ENCODE measurements at regions not wholly inside any gene's neighbourhood (a gene's known extent, or its start where the extent isn't known, plus 50 kb on each side); places are given as distances from the start of the nearest gene placed in this dataset.

- H3K4me3 Mint-ChIP-seq = no peak overlapping the region
- no peak overlapping the region for H3K27ac Mint-ChIP-seq
- peaks cover 6% of the 10 kb centered on the region for H3K9me3 Mint-ChIP-seq
- H3K4me1 Mint-ChIP-seq (ENCODE audit: low read depth) = no peaks in the 10 kb centered on the region
- peaks cover under 1% of the 10 kb centered on the region for H3K36me3 Mint-ChIP-seq (ENCODE audit: low read depth)
- no peaks in the 10 kb centered on the region for H3K27me3 Mint-ChIP-seq (ENCODE audit: low read depth)
Observed at GRCh38 chr1:187129132-187129531, 300.4 kb downstream of the PLA2G4A start.

GRCh38 chr1:187143783-187144182 lies 315.0 kb downstream of the PLA2G4A start:
- Mint-ChIP-seq H3K27ac (no peak overlapping the region), H3K36me3 (ENCODE audit: low read depth) (no peaks in the 10 kb centered on the region), H3K4me1 (ENCODE audit: low read depth) (no peaks in the 10 kb centered on the region), H3K9me3 (peaks cover 22% of the 10 kb centered on the region), H3K4me3 (no peak overlapping the region), H3K27me3 (ENCODE audit: low read depth) (no peaks in the 10 kb centered on the region)

- Mint-ChIP-seq H3K27me3 (ENCODE audit: low read depth) (no peaks in the 10 kb centered on the region), H3K27ac (no peak overlapping the region), H3K4me3 (no peak overlapping the region), H3K4me1 (ENCODE audit: low read depth) (no peaks in the 10 kb centered on the region), H3K9me3 (peaks cover 10% of the 10 kb centered on the region), H3K36me3 (ENCODE audit: low read depth) (no peaks in the 10 kb centered on the region)
Observed at GRCh38 chr1:187146388-187146787, 317.6 kb downstream of the PLA2G4A start.

- no peak overlapping the region for H3K4me3 Mint-ChIP-seq
- H3K4me1 Mint-ChIP-seq (ENCODE audit: low read depth) = no peaks in the 10 kb centered on the region
- H3K27ac Mint-ChIP-seq = no peak overlapping the region
- H3K36me3 Mint-ChIP-seq (ENCODE audit: low read depth) = peaks cover 3% of the 10 kb centered on the region
- H3K9me3 Mint-ChIP-seq = peaks cover 33% of the 10 kb centered on the region
- no peaks in the 10 kb centered on the region for H3K27me3 Mint-ChIP-seq (ENCODE audit: low read depth)
Observed at GRCh38 chr1:187151555-187151954, 322.8 kb downstream of the PLA2G4A start.

GRCh38 chr1:187153047-187153446 lies 324.3 kb downstream of the PLA2G4A start:
- peaks cover 26% of the 10 kb centered on the region for H3K9me3 Mint-ChIP-seq

GRCh38 chr1:187157115-187157514 lies 328.4 kb downstream of the PLA2G4A start:
- Mint-ChIP-seq H3K9me3 (peaks cover 17% of the 10 kb centered on the region), H3K27me3 (ENCODE audit: low read depth) (no peaks in the 10 kb centered on the region), H3K4me1 (ENCODE audit: low read depth) (peaks cover 5% of the 10 kb centered on the region), H3K27ac (no peak overlapping the region), H3K36me3 (ENCODE audit: low read depth) (peaks cover 2% of the 10 kb centered on the region), H3K4me3 (no peak overlapping the region)

More at GRCh38 chr1:187153047-187153446, 324.3 kb downstream of the PLA2G4A start:
- H3K4me1 Mint-ChIP-seq (ENCODE audit: low read depth) = peaks cover 5% of the 10 kb centered on the region
- H3K27me3 Mint-ChIP-seq (ENCODE audit: low read depth) = no peaks in the 10 kb centered on the region
- H3K27ac Mint-ChIP-seq = no peak overlapping the region
- no peak overlapping the region for H3K4me3 Mint-ChIP-seq
- H3K36me3 Mint-ChIP-seq (ENCODE audit: low read depth) = peaks cover 3% of the 10 kb centered on the region

GRCh38 chr1:187157552-187157951 lies 328.8 kb downstream of the PLA2G4A start:
- H3K4me3 Mint-ChIP-seq = no peak overlapping the region
- no peaks in the 10 kb centered on the region for H3K27me3 Mint-ChIP-seq (ENCODE audit: low read depth)
- peaks cover 2% of the 10 kb centered on the region for H3K36me3 Mint-ChIP-seq (ENCODE audit: low read depth)
- peaks cover 13% of the 10 kb centered on the region for H3K9me3 Mint-ChIP-seq
- H3K27ac Mint-ChIP-seq = no peak overlapping the region
- peaks cover 5% of the 10 kb centered on the region for H3K4me1 Mint-ChIP-seq (ENCODE audit: low read depth)

- Mint-ChIP-seq H3K36me3 (ENCODE audit: low read depth) (no peaks in the 10 kb centered on the region), H3K4me1 (ENCODE audit: low read depth) (no peaks in the 10 kb centered on the region), H3K9me3 (peaks cover 5% of the 10 kb centered on the region), H3K27ac (no peak overlapping the region), H3K4me3 (no peak overlapping the region), H3K27me3 (ENCODE audit: low read depth) (no peaks in the 10 kb centered on the region)
Observed at GRCh38 chr1:187167555-187167954, 338.8 kb downstream of the PLA2G4A start.

- H3K4me3 Mint-ChIP-seq = no peak overlapping the region
- no peak overlapping the region for H3K27ac Mint-ChIP-seq
- no peaks in the 10 kb centered on the region for H3K27me3 Mint-ChIP-seq (ENCODE audit: low read depth)
- H3K4me1 Mint-ChIP-seq (ENCODE audit: low read depth) = no peaks in the 10 kb centered on the region
- H3K9me3 Mint-ChIP-seq = peaks cover 5% of the 10 kb centered on the region
- H3K36me3 Mint-ChIP-seq (ENCODE audit: low read depth) = no peaks in the 10 kb centered on the region
Observed at GRCh38 chr1:187168297-187168696, 339.5 kb downstream of the PLA2G4A start.

- Mint-ChIP-seq H3K4me1 (ENCODE audit: low read depth) (no peaks in the 10 kb centered on the region), H3K27me3 (ENCODE audit: low read depth) (no peaks in the 10 kb centered on the region), H3K9me3 (peaks cover 25% of the 10 kb centered on the region), H3K36me3 (ENCODE audit: low read depth) (no peaks in the 10 kb centered on the region), H3K27ac (no peak overlapping the region), H3K4me3 (no peak overlapping the region)
Observed at GRCh38 chr1:187185389-187185788, 356.6 kb downstream of the PLA2G4A start.

- Mint-ChIP-seq H3K4me1 (ENCODE audit: low read depth) (no peaks in the 10 kb centered on the region), H3K4me3 (no peak overlapping the region), H3K27ac (no peak overlapping the region), H3K27me3 (ENCODE audit: low read depth) (no peaks in the 10 kb centered on the region), H3K36me3 (ENCODE audit: low read depth) (no peaks in the 10 kb centered on the region), H3K9me3 (peaks cover 14% of the 10 kb centered on the region)
Observed at GRCh38 chr1:187197685-187198084, 368.9 kb downstream of the PLA2G4A start.

GRCh38 chr1:187203257-187203656 lies 374.5 kb downstream of the PLA2G4A start:
- H3K4me1 Mint-ChIP-seq (ENCODE audit: low read depth) = no peaks in the 10 kb centered on the region
- H3K27ac Mint-ChIP-seq = no peak overlapping the region
- H3K36me3 Mint-ChIP-seq (ENCODE audit: low read depth) = no peaks in the 10 kb centered on the region
- H3K4me3 Mint-ChIP-seq = no peak overlapping the region
- H3K27me3 Mint-ChIP-seq (ENCODE audit: low read depth) = no peaks in the 10 kb centered on the region
- H3K9me3 Mint-ChIP-seq = peaks cover 3% of the 10 kb centered on the region

GRCh38 chr1:187212377-187212776 lies 383.6 kb downstream of the PLA2G4A start:
- H3K4me1 Mint-ChIP-seq (ENCODE audit: low read depth) = no peaks in the 10 kb centered on the region
- no peak overlapping the region for H3K4me3 Mint-ChIP-seq
- no peaks in the 10 kb centered on the region for H3K9me3 Mint-ChIP-seq

GRCh38 chr1:187226396-187226795 lies 397.6 kb downstream of the PLA2G4A start:
- H3K4me3 Mint-ChIP-seq = no peak overlapping the region
- H3K4me1 Mint-ChIP-seq (ENCODE audit: low read depth) = no peaks in the 10 kb centered on the region
- H3K36me3 Mint-ChIP-seq (ENCODE audit: low read depth) = no peaks in the 10 kb centered on the region
- no peaks in the 10 kb centered on the region for H3K27me3 Mint-ChIP-seq (ENCODE audit: low read depth)
- H3K27ac Mint-ChIP-seq = no peak overlapping the region
- no peaks in the 10 kb centered on the region for H3K9me3 Mint-ChIP-seq

More at GRCh38 chr1:187212377-187212776, 383.6 kb downstream of the PLA2G4A start:
- no peaks in the 10 kb centered on the region for H3K27me3 Mint-ChIP-seq (ENCODE audit: low read depth)
- H3K27ac Mint-ChIP-seq = no peak overlapping the region
- H3K36me3 Mint-ChIP-seq (ENCODE audit: low read depth) = no peaks in the 10 kb centered on the region

GRCh38 chr1:187228790-187229189 lies 400.0 kb downstream of the PLA2G4A start:
- Mint-ChIP-seq H3K27ac (no peak overlapping the region), H3K27me3 (ENCODE audit: low read depth) (no peaks in the 10 kb centered on the region), H3K36me3 (ENCODE audit: low read depth) (no peaks in the 10 kb centered on the region), H3K4me3 (no peak overlapping the region), H3K4me1 (ENCODE audit: low read depth) (no peaks in the 10 kb centered on the region), H3K9me3 (no peaks in the 10 kb centered on the region)

GRCh38 chr1:187229496-187229895 lies 400.7 kb downstream of the PLA2G4A start:
- no peak overlapping the region for H3K27ac Mint-ChIP-seq
- H3K36me3 Mint-ChIP-seq (ENCODE audit: low read depth) = no peaks in the 10 kb centered on the region
- no peaks in the 10 kb centered on the region for H3K4me1 Mint-ChIP-seq (ENCODE audit: low read depth)
- no peaks in the 10 kb centered on the region for H3K9me3 Mint-ChIP-seq
- no peaks in the 10 kb centered on the region for H3K27me3 Mint-ChIP-seq (ENCODE audit: low read depth)
- H3K4me3 Mint-ChIP-seq = no peak overlapping the region

Data from T-helper 1 cell treated with Interleukin-12 subunit alpha and Interleukin-12 subunit beta and Interleukin-4 antibody, amounts not matched to agents 30 μg/mL and 1 μg/mL, for 36 hours (primary cell).